Globus pallidus (tissue), 1 donor: ENCODE measurements at regions not wholly inside any gene's neighbourhood (a gene's known extent, or its start where the extent isn't known, plus 50 kb on each side); places are given as distances from the start of the nearest gene placed in this dataset.
"Not testable (repeated sequence)": the region's sequence is repeated elsewhere in the genome, so short reads cannot be mapped to it uniquely, and the experiment has no call there.

Experiments
- DNase-seq: peaks from one replicate; pipeline ENCODE4 v3.0.0-alpha.2; 2015; ENCODE audit warnings: low spot score

- DNase-seq: not testable (repeated sequence)
Observed at GRCh38 chr21:13810559-13810958, 201.0 kb downstream of the POTED start.

GRCh38 chr21:13806444-13806843 is 196.9 kb downstream of the POTED start:
- DNase-seq: not testable (repeated sequence)

- not testable (repeated sequence) for DNase-seq
Observed at GRCh38 chr21:13802757-13803156, 193.2 kb downstream of the POTED start.
